ENCODE measurements at regions not wholly inside any gene's neighbourhood (a gene's known extent, or its start where the extent isn't known, plus 50 kb on each side); places are given as distances from the start of the nearest gene placed in this dataset.

DNA sequence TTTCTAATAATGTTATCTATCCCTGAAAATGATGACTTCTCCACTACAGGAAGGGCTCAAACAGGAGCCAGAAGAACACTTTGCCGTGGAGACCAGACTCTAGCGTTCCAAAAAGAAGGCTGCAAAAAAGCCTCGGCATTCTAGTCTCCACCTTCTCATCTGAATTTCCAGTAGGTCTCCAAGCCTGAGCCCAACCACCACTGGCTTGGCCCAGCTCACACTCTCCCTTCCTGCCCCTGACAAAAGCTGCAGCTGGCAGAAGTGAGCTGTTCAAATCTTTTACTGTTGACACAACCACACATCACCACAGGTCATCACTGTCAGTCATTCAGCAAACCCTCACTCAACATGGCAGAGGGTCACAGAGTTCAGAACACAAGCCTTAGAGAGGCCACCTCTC lies 69.3 kb downstream of the CAMK2N1 start:
- TF ChIP-seq, protein P1, sequence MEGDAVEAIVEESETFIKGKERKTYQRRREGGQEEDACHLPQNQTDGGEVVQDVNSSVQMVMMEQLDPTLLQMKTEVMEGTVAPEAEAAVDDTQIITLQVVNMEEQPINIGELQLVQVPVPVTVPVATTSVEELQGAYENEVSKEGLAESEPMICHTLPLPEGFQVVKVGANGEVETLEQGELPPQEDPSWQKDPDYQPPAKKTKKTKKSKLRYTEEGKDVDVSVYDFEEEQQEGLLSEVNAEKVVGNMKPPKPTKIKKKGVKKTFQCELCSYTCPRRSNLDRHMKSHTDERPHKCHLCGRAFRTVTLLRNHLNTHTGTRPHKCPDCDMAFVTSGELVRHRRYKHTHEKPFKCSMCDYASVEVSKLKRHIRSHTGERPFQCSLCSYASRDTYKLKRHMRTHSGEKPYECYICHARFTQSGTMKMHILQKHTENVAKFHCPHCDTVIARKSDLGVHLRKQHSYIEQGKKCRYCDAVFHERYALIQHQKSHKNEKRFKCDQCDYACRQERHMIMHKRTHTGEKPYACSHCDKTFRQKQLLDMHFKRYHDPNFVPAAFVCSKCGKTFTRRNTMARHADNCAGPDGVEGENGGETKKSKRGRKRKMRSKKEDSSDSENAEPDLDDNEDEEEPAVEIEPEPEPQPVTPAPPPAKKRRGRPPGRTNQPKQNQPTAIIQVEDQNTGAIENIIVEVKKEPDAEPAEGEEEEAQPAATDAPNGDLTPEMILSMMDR (conservative IDR thresholded peaks at IDR 0.05; ENCODE audit: low read length) = no peak
- no peak for TF ChIP-seq EZH2phosphoT487 (IDR thresholded peaks at IDR 0.05; ENCODE audit: borderline replicate concordance)

All from Loucy (cell line).